ENCODE measurements at regions not wholly inside any gene's neighbourhood (a gene's known extent, or its start where the extent isn't known, plus 50 kb on each side); places are given as distances from the start of the nearest gene placed in this dataset.
A peak's percentile ranks its signal among the peaks of the same experiment; 100 is the strongest.

- Histone ChIP-seq H3K4me3 (no peak overlapping the region), H3K27ac (no peak overlapping the region), H3K4me1 (no peaks in the 10 kb centered on the region), H3K36me3 (replicated peaks in 1 of 2; ENCODE audit: insufficient read depth in 1 of 2, low read depth in 2 of 2) (no peaks in the 10 kb centered on the region), H3K9me3 (no peaks in the 10 kb centered on the region), H3K27me3 (no peaks in the 10 kb centered on the region)
- TF ChIP-seq POLR2A (IDR thresholded peaks at IDR 0.05) = no peak
- no peak for TF ChIP-seq CTCF (IDR thresholded peaks at IDR 0.05)
- 74 to 88% methylated on average over 2 to 3 of the region's 5 CpGs for WGBS, 2 donors
- DNase-seq (no peak), ATAC-seq (no peak)
- intact Hi-C loops (cut with DNase I) = no loop called here
Measured at GRCh38 chrX:39862963-39863362, 234.8 kb downstream of the BCOR start.

- DNase-seq = no peak
- Histone ChIP-seq H3K4me3 (no peak overlapping the region), H3K27me3 (no peaks in the 10 kb centered on the region), H3K9me3 (no peaks in the 10 kb centered on the region), H3K27ac (peak overlapping the region in 2 of 4 donors; percentile 17 to 45), H3K36me3 (replicated peaks in 1 of 2; ENCODE audit: insufficient read depth in 1 of 2, low read depth in 2 of 2) (no peaks in the 10 kb centered on the region), H3K4me1 (no peaks in the 10 kb centered on the region)
- 50 to 64% methylated on average over 2 to 4 of the region's 4 CpGs for WGBS, 2 donors
- intact Hi-C loops (cut with DNase I) = no loop called here
- no peak for ATAC-seq
- TF ChIP-seq POLR2A (IDR thresholded peaks at IDR 0.05) (no peak), CTCF (IDR thresholded peaks at IDR 0.05) (no peak)
Measured at GRCh38 chrX:39866229-39866628, 231.5 kb downstream of the BCOR start.

GRCh38 chrX:39869846-39870601, 227.7 kb downstream of the BCOR start:
- TF ChIP-seq POLR2A (IDR thresholded peaks at IDR 0.05) = no peak
- Histone ChIP-seq H3K27ac (no peak overlapping the region), H3K27me3 (no peaks in the 10 kb centered on the region), H3K9me3 (no peaks in the 10 kb centered on the region), H3K4me1 (no peaks in the 10 kb centered on the region), H3K4me3 (no peak overlapping the region), H3K36me3 (replicated peaks in 1 of 2; ENCODE audit: insufficient read depth in 1 of 2, low read depth in 2 of 2) (no peaks in the 10 kb centered on the region)
- 65 to 87% methylated on average over 2 to 7 of the region's 7 CpGs for WGBS, 2 donors
- no peak for ATAC-seq
- intact Hi-C loops (cut with DNase I) = no loop called here
- DNase-seq = no peak

- DNase-seq = no peak
- no peaks in the 10 kb centered on the region for H3K4me1 ChIP-seq
- no peaks in the 10 kb centered on the region for H3K27me3 ChIP-seq
- ATAC-seq = no peak
- H3K4me3 ChIP-seq = no peak overlapping the region
- TF ChIP-seq POLR2A (IDR thresholded peaks at IDR 0.05) (no peak), CTCF (IDR thresholded peaks at IDR 0.05) (no peak)
- intact Hi-C loops (cut with DNase I) = no loop called here
- no peak overlapping the region for H3K27ac ChIP-seq
- 61 to 87% methylated on average over 5 to 6 of the region's 8 CpGs for WGBS, 2 donors
- no peaks in the 10 kb centered on the region for H3K36me3 ChIP-seq (replicated peaks in 1 of 2; ENCODE audit: insufficient read depth in 1 of 2, low read depth in 2 of 2)
- H3K9me3 ChIP-seq = no peaks in the 10 kb centered on the region
Measured at GRCh38 chrX:39871648-39872047, 226.1 kb downstream of the BCOR start.

GRCh38 chrX:39873117-39873516, 224.6 kb downstream of the BCOR start:
- H3K9me3 ChIP-seq = no peaks in the 10 kb centered on the region
- TF ChIP-seq POLR2A (IDR thresholded peaks at IDR 0.05) = no peak
- no peak for TF ChIP-seq CTCF (IDR thresholded peaks at IDR 0.05)
- no peak overlapping the region for H3K4me3 ChIP-seq
- H3K36me3 ChIP-seq (replicated peaks in 1 of 2; ENCODE audit: insufficient read depth in 1 of 2, low read depth in 2 of 2) = no peaks in the 10 kb centered on the region
- intact Hi-C loops (cut with DNase I) = no loop called here
- H3K4me1 ChIP-seq = no peaks in the 10 kb centered on the region
- WGBS, 2 donors = 89 to 95% methylated on average over 1 to 5 of the region's 5 CpGs
- no peak overlapping the region for H3K27ac ChIP-seq
- H3K27me3 ChIP-seq = no peaks in the 10 kb centered on the region
- no peak for ATAC-seq
- no peak for DNase-seq

Measured in body of pancreas (tissue), 4 donors.